ENCODE measurements at regions not wholly inside any gene's neighbourhood (a gene's known extent, or its start where the extent isn't known, plus 50 kb on each side); places are given as distances from the start of the nearest gene placed in this dataset.

DNA sequence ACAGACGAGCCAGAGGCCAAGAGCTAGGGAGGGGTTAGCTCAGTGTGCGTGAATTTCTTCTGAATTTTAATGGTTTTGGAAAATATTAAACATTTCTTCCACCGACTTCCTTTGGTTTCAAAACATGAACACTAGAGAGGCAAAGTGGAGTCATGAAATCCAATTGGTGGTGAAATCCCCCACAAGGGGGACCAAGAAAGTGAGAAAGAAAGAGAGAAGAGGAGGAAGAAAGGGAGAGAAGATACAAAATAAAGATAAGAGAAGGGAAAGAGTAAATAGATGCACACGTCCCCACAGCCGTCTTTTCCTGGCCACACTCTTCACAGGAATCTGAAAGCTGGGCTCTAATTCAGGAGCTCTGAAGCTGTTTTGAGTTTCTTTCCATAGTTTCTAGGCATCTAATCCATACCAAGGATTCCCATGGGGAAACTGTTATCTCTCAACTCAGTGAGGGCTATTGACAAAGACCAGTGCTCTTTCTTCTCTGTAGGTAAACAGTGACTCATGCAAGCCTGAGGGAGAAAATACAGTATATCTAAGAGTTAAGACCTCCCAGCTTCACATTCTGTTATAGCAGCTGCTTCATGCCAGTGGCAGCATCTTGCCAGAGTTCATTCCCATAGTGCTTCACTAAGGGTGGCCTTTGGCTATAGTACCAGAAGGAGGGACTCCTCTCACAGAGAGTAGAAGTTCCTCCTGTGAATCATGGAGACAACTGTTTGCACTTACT lies 115.8 kb upstream of the LIFR start (continued):
- TF ChIP-seq, protein P1, sequence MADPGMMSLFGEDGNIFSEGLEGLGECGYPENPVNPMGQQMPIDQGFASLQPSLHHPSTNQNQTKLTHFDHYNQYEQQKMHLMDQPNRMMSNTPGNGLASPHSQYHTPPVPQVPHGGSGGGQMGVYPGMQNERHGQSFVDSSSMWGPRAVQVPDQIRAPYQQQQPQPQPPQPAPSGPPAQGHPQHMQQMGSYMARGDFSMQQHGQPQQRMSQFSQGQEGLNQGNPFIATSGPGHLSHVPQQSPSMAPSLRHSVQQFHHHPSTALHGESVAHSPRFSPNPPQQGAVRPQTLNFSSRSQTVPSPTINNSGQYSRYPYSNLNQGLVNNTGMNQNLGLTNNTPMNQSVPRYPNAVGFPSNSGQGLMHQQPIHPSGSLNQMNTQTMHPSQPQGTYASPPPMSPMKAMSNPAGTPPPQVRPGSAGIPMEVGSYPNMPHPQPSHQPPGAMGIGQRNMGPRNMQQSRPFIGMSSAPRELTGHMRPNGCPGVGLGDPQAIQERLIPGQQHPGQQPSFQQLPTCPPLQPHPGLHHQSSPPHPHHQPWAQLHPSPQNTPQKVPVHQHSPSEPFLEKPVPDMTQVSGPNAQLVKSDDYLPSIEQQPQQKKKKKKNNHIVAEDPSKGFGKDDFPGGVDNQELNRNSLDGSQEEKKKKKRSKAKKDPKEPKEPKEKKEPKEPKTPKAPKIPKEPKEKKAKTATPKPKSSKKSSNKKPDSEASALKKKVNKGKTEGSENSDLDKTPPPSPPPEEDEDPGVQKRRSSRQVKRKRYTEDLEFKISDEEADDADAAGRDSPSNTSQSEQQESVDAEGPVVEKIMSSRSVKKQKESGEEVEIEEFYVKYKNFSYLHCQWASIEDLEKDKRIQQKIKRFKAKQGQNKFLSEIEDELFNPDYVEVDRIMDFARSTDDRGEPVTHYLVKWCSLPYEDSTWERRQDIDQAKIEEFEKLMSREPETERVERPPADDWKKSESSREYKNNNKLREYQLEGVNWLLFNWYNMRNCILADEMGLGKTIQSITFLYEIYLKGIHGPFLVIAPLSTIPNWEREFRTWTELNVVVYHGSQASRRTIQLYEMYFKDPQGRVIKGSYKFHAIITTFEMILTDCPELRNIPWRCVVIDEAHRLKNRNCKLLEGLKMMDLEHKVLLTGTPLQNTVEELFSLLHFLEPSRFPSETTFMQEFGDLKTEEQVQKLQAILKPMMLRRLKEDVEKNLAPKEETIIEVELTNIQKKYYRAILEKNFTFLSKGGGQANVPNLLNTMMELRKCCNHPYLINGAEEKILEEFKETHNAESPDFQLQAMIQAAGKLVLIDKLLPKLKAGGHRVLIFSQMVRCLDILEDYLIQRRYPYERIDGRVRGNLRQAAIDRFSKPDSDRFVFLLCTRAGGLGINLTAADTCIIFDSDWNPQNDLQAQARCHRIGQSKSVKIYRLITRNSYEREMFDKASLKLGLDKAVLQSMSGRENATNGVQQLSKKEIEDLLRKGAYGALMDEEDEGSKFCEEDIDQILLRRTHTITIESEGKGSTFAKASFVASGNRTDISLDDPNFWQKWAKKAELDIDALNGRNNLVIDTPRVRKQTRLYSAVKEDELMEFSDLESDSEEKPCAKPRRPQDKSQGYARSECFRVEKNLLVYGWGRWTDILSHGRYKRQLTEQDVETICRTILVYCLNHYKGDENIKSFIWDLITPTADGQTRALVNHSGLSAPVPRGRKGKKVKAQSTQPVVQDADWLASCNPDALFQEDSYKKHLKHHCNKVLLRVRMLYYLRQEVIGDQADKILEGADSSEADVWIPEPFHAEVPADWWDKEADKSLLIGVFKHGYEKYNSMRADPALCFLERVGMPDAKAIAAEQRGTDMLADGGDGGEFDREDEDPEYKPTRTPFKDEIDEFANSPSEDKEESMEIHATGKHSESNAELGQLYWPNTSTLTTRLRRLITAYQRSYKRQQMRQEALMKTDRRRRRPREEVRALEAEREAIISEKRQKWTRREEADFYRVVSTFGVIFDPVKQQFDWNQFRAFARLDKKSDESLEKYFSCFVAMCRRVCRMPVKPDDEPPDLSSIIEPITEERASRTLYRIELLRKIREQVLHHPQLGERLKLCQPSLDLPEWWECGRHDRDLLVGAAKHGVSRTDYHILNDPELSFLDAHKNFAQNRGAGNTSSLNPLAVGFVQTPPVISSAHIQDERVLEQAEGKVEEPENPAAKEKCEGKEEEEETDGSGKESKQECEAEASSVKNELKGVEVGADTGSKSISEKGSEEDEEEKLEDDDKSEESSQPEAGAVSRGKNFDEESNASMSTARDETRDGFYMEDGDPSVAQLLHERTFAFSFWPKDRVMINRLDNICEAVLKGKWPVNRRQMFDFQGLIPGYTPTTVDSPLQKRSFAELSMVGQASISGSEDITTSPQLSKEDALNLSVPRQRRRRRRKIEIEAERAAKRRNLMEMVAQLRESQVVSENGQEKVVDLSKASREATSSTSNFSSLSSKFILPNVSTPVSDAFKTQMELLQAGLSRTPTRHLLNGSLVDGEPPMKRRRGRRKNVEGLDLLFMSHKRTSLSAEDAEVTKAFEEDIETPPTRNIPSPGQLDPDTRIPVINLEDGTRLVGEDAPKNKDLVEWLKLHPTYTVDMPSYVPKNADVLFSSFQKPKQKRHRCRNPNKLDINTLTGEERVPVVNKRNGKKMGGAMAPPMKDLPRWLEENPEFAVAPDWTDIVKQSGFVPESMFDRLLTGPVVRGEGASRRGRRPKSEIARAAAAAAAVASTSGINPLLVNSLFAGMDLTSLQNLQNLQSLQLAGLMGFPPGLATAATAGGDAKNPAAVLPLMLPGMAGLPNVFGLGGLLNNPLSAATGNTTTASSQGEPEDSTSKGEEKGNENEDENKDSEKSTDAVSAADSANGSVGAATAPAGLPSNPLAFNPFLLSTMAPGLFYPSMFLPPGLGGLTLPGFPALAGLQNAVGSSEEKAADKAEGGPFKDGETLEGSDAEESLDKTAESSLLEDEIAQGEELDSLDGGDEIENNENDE (IDR thresholded peaks at IDR 0.05; ENCODE audit: insufficient replicate concordance, low read length), result no peak
- no peak for TF ChIP-seq KDM4A (IDR thresholded peaks at IDR 0.05; ENCODE audit: low read depth, low read length, severe bottlenecking)

Measured in H1 (cell line).